ENCODE measurements at regions not wholly inside any gene's neighbourhood (a gene's known extent, or its start where the extent isn't known, plus 50 kb on each side); places are given as distances from the start of the nearest gene placed in this dataset.

GRCh38 chr19:30153326-30154210 lies 211.5 kb downstream of the URI1 start:
- DNase-seq (ENCODE audit: low read depth): no peak

GRCh38 chr19:30154410-30154809 lies 212.4 kb downstream of the URI1 start:
- DNase-seq (ENCODE audit: low read depth): no peak

GRCh38 chr19:30155381-30156200 lies 213.6 kb downstream of the URI1 start:
- DNase-seq (ENCODE audit: low read depth): no peak

GRCh38 chr19:30156646-30157045 lies 214.6 kb downstream of the URI1 start:
- no peak for DNase-seq (ENCODE audit: low read depth)

GRCh38 chr19:30158067-30158892 lies 213.9 kb upstream of the ZNF536 start:
- DNase-seq (ENCODE audit: low read depth): no peak

- DNase-seq (ENCODE audit: low read depth): no peak
Measured at GRCh38 chr19:30158893-30159245, 213.3 kb upstream of the ZNF536 start.

- no peak for DNase-seq (ENCODE audit: low read depth)
Measured at GRCh38 chr19:30159636-30160035, 212.5 kb upstream of the ZNF536 start.

- DNase-seq (ENCODE audit: low read depth): no peak
Measured at GRCh38 chr19:30160426-30160825, 211.8 kb upstream of the ZNF536 start.

- DNase-seq (ENCODE audit: low read depth): no peak
Measured at GRCh38 chr19:30161021-30161655, 211.0 kb upstream of the ZNF536 start.

- no peak for DNase-seq (ENCODE audit: low read depth)
Measured at GRCh38 chr19:30161770-30162169, 210.4 kb upstream of the ZNF536 start.

GRCh38 chr19:30162718-30163117 lies 209.5 kb upstream of the ZNF536 start:
- DNase-seq (ENCODE audit: low read depth): no peak

- no peak for DNase-seq (ENCODE audit: low read depth)
Measured at GRCh38 chr19:30163663-30164062, 208.5 kb upstream of the ZNF536 start.

- DNase-seq (ENCODE audit: low read depth): no peak
Measured at GRCh38 chr19:30165228-30165813, 206.9 kb upstream of the ZNF536 start.

GRCh38 chr19:30167206-30167868 lies 204.8 kb upstream of the ZNF536 start:
- DNase-seq (ENCODE audit: low read depth): no peak

- DNase-seq (ENCODE audit: low read depth): no peak
Measured at GRCh38 chr19:30167976-30168635, 204.1 kb upstream of the ZNF536 start.

GRCh38 chr19:30168760-30169159 lies 203.4 kb upstream of the ZNF536 start:
- no peak for DNase-seq (ENCODE audit: low read depth)

GRCh38 chr19:30169196-30169900 lies 202.8 kb upstream of the ZNF536 start:
- DNase-seq (ENCODE audit: low read depth): no peak

GRCh38 chr19:30170081-30170480 lies 202.1 kb upstream of the ZNF536 start:
- no peak for DNase-seq (ENCODE audit: low read depth)

GRCh38 chr19:30170495-30171137 lies 201.6 kb upstream of the ZNF536 start:
- no peak for DNase-seq (ENCODE audit: low read depth)

Data from T follicular helper cell (primary cell).